CD14-positive monocyte (primary cell): ENCODE measurements at regions not wholly inside any gene's neighbourhood (a gene's known extent, or its start where the extent isn't known, plus 50 kb on each side); places are given as distances from the start of the nearest gene placed in this dataset.

ENCODE experiments used
- DNase-seq, 3 donors: peaks; one replicate each; pipeline ENCODE4 v3.0.0-alpha.2; 2011 to 2022
- H2AFZ ChIP-seq: 2 replicates; pipeline ENCODE4 v1.6.0; 2012; ENCODE audit warnings: mild to moderate bottlenecking, low read depth, low read length, inconsistent platforms; ENCODE audit not compliant: insufficient read depth, poor library complexity, severe bottlenecking
- H3K27ac ChIP-seq, 2 donors: 1 replicate in 1 of 2; 2 replicates in 1 of 2; pipeline ENCODE4 v1.5.1; 2012 to 2013; ENCODE audit warnings: low read length in 2 of 2, control low read depth in 1 of 2, inconsistent platforms in 1 of 2, low read depth in 1 of 2, mild to moderate bottlenecking in 1 of 2
- H3K27me3 ChIP-seq, 2 donors: one replicate each; pipeline versions ENCODE4 v1.6.0 to v1.6.1; 2011 to 2013; ENCODE audit warnings: low read length in 2 of 2; ENCODE audit not compliant: control insufficient read depth in 2 of 2, insufficient read depth in 2 of 2
- H3K36me3 ChIP-seq, 2 donors: replicated peaks in 1 of 2; 1 replicate in 1 of 2; 2 replicates in 1 of 2; pipeline versions ENCODE4 v1.5.1 to v1.6.1; 2012 to 2013; ENCODE audit warnings: low read length in 2 of 2, control low read depth in 1 of 2, inconsistent platforms in 1 of 2, mild to moderate bottlenecking in 1 of 2; ENCODE audit not compliant: insufficient read depth in 2 of 2, control insufficient read depth in 1 of 2
- H3K4me1 ChIP-seq, 2 donors: 1 replicate in 1 of 2; 2 replicates in 1 of 2; pipeline versions ENCODE4 v1.5.1 to v1.6.1; 2012 to 2013; ENCODE audit warnings: low read length in 2 of 2, control low read depth in 1 of 2, inconsistent platforms in 1 of 2, mild to moderate bottlenecking in 1 of 2, moderate library complexity in 1 of 2; ENCODE audit not compliant: insufficient read depth in 2 of 2, control insufficient read depth in 1 of 2
- H3K4me2 ChIP-seq: replicated peaks from 2 replicates; pipeline ENCODE3; 2012; ENCODE audit warnings: low read length, moderate library complexity, mild to moderate bottlenecking; ENCODE audit not compliant: poor library complexity, severe bottlenecking; ENCODE audit errors: extremely low read depth
- H3K4me3 ChIP-seq, 3 experiments: fragments of 200-600 bp in 1 of 3; sonication (generic) in 1 of 3; replicated peaks in 1 of 3; 1 replicate in 2 of 3; 2 replicates in 1 of 3; pipeline ENCODE4 v1.5.1; 2011 to 2013; ENCODE audit warnings: low read length in 3 of 3, mild to moderate bottlenecking in 3 of 3, control low read depth in 2 of 3, low read depth in 2 of 3, inconsistent platforms in 1 of 3, moderate library complexity in 1 of 3
- H3K79me2 ChIP-seq: 2 replicates; pipeline ENCODE4 v1.6.0; 2012; ENCODE audit warnings: mild to moderate bottlenecking, control low read depth, inconsistent platforms, low read length, moderate library complexity; ENCODE audit not compliant: insufficient read depth
- H3K9ac ChIP-seq: 2 replicates; pipeline ENCODE4 v1.6.0; 2017; ENCODE audit warnings: low read length, mild to moderate bottlenecking; ENCODE audit not compliant: insufficient read depth, poor library complexity, severe bottlenecking
- H3K9me3 ChIP-seq, 2 donors: replicated peaks in 1 of 2; 1 replicate in 1 of 2; 2 replicates in 1 of 2; pipeline versions ENCODE4 v1.5.1 to v1.6.1; 2012 to 2013; ENCODE audit warnings: low read length in 2 of 2, control low read depth in 1 of 2; ENCODE audit not compliant: control insufficient read depth in 1 of 2, insufficient read depth in 1 of 2
- H4K20me1 ChIP-seq: 2 replicates; pipeline ENCODE4 v1.6.0; 2012; ENCODE audit warnings: mild to moderate bottlenecking, low read length, control low read depth, moderate library complexity; ENCODE audit not compliant: insufficient read depth
- H3K27ac Mint-ChIP-seq, 7 donors: one replicate each; pipeline ENCODE4 v1.8.0; 2020; ENCODE audit warnings: mild to moderate bottlenecking in 7 of 7, mixed read lengths in 7 of 7, moderate library complexity in 6 of 7, inconsistent platforms in 2 of 7
- H3K27me3 Mint-ChIP-seq, 3 donors: one replicate each; pipeline ENCODE4 v1.8.0; 2021 to 2022; ENCODE audit warnings: low read depth in 3 of 3, mild to moderate bottlenecking in 3 of 3, mixed read lengths in 3 of 3, moderate library complexity in 3 of 3, inconsistent platforms in 1 of 3
- H3K36me3 Mint-ChIP-seq, 2 donors: one replicate each; pipeline ENCODE4 v1.8.0; 2020; ENCODE audit warnings: mixed read lengths in 2 of 2, inconsistent platforms in 1 of 2, mild to moderate bottlenecking in 1 of 2
- H3K4me1 Mint-ChIP-seq: one replicate; pipeline ENCODE4 v1.8.0; 2020; ENCODE audit warnings: mild to moderate bottlenecking, mixed read lengths
- H3K4me3 Mint-ChIP-seq, 2 donors: one replicate each; pipeline ENCODE4 v1.8.0; 2020; ENCODE audit warnings: mild to moderate bottlenecking in 2 of 2, mixed read lengths in 2 of 2, moderate library complexity in 1 of 2
- H3K9me3 Mint-ChIP-seq, 7 donors: one replicate each; pipeline ENCODE4 v1.8.0; 2020 to 2022; ENCODE audit warnings: mixed read lengths in 7 of 7, mild to moderate bottlenecking in 6 of 7, moderate library complexity in 6 of 7, inconsistent platforms in 2 of 7
- CTCF ChIP-seq: fragments of 200-600 bp; IDR thresholded peaks from one replicate; pipeline ENCODE4 v1.8.0; 2022; ENCODE audit warnings: antibody characterized with exemption, mild to moderate bottlenecking
- WGBS: methylation state at CpG from one replicate; pipeline ENCODE4 v1.1.5; 2013; ENCODE audit warnings: missing lambda C conversion rate; ENCODE audit not compliant: insufficient coverage; 5-methylcytosine and 5-hydroxymethylcytosine counted together
- intact Hi-C, 2 donors: fragments of 100-400 bp; cut with micrococcal nuclease; formaldehyde crosslinking; loops; one replicate each; pipeline versions ENCODE4 v1.15.0 to v1.15.1; 2023

DNA sequence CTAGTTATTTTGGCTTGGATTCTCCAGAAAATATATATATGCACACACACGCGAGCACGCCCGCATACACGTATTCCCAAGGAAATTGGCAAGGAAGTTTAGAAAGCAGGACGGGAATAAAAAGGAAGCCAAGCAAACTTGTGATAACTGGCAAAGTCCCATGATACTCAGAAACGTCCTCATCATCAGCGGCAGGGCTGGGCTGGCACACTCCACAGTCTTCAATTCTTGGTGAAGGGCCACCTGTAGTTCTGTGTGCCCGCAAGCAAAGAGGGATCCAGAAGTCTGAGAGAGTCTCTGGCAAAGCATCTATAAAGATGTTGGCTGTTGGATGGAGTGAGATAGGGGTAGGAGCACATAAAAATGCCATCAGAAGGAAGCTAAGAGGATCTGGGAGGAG, 289.3 kb upstream of the CTNND2 start:
- no peaks in the 10 kb centered on the region for H3K27me3 ChIP-seq
- H2AFZ ChIP-seq = no peak overlapping the region
- intact Hi-C loops = no loop called here
- no peaks in the 10 kb centered on the region for H4K20me1 ChIP-seq
- no peak overlapping the region for H3K4me2 ChIP-seq
- no peak for DNase-seq
- H3K27ac ChIP-seq = no peak overlapping the region
- peaks cover 0 to 16% (median 4%) of the 10 kb centered on the region in 7 donors for H3K9me3 Mint-ChIP-seq
- H3K36me3 Mint-ChIP-seq = no peaks in the 10 kb centered on the region
- WGBS = 96% methylated on average over 7 of the region's 9 CpGs
- H3K9me3 ChIP-seq = peaks cover 11 to 20% of the 10 kb centered on the region in 2 donors
- no peaks in the 10 kb centered on the region for H3K79me2 ChIP-seq
- H3K4me3 Mint-ChIP-seq = no peak overlapping the region
- TF ChIP-seq CTCF = no peak
- H3K9ac ChIP-seq = no peak overlapping the region
- H3K4me1 Mint-ChIP-seq = no peaks in the 10 kb centered on the region
- no peaks in the 10 kb centered on the region for H3K36me3 ChIP-seq
- no peak overlapping the region for H3K27ac Mint-ChIP-seq
- no peaks in the 10 kb centered on the region for H3K27me3 Mint-ChIP-seq
- no peaks in the 10 kb centered on the region for H3K4me1 ChIP-seq
- H3K4me3 ChIP-seq = no peak overlapping the region

- no peak overlapping the region for H3K4me3 ChIP-seq
- DNase-seq = no peak
- H3K4me1 ChIP-seq = no peaks in the 10 kb centered on the region
- no peaks in the 10 kb centered on the region for H3K27me3 ChIP-seq
- no peak overlapping the region for H3K9ac ChIP-seq
- no peaks in the 10 kb centered on the region for H3K4me1 Mint-ChIP-seq
- WGBS = 100% methylated on average over 1 of the region's 6 CpGs
- TF ChIP-seq CTCF = no peak
- no peaks in the 10 kb centered on the region for H3K27me3 Mint-ChIP-seq
- peaks cover 0 to 3% (median 0%) of the 10 kb centered on the region in 7 donors for H3K9me3 Mint-ChIP-seq
- no peaks in the 10 kb centered on the region for H3K36me3 ChIP-seq
- no peaks in the 10 kb centered on the region for H3K36me3 Mint-ChIP-seq
- H3K27ac ChIP-seq = no peak overlapping the region
- peaks cover 0 to 9% of the 10 kb centered on the region in 2 donors for H3K9me3 ChIP-seq
- H4K20me1 ChIP-seq = no peaks in the 10 kb centered on the region
- intact Hi-C loops = no loop called here
- H3K4me3 Mint-ChIP-seq = no peak overlapping the region
- H2AFZ ChIP-seq = no peak overlapping the region
- H3K79me2 ChIP-seq = no peaks in the 10 kb centered on the region
- no peak overlapping the region for H3K4me2 ChIP-seq
- H3K27ac Mint-ChIP-seq = no peak overlapping the region
Observed at GRCh38 chr5:12183003-12183402, 278.8 kb upstream of the CTNND2 start.
